ENCODE measurements at regions not wholly inside any gene's neighbourhood (a gene's known extent, or its start where the extent isn't known, plus 50 kb on each side); places are given as distances from the start of the nearest gene placed in this dataset.

DNA sequence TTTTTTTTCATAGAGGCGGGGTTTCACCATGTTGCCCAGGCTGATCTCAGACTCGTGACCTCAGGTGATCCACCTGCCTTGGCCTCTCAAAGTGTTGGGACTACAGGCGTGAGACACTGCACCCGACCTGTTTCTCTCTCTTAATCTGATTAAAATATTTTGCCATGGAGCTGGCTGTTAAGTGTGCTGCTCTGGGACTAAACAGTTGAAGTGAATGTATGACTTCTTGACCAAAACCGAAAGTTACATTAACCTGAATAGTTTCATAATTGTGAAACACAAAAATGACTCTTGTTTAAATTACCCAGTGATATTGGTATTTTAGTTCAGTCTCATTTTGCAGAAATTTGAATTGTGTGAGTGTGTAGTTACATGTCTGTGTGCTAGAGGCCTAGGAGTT, 2548.6 kb downstream of the PCDH7 start:
- TF ChIP-seq, protein P1, sequence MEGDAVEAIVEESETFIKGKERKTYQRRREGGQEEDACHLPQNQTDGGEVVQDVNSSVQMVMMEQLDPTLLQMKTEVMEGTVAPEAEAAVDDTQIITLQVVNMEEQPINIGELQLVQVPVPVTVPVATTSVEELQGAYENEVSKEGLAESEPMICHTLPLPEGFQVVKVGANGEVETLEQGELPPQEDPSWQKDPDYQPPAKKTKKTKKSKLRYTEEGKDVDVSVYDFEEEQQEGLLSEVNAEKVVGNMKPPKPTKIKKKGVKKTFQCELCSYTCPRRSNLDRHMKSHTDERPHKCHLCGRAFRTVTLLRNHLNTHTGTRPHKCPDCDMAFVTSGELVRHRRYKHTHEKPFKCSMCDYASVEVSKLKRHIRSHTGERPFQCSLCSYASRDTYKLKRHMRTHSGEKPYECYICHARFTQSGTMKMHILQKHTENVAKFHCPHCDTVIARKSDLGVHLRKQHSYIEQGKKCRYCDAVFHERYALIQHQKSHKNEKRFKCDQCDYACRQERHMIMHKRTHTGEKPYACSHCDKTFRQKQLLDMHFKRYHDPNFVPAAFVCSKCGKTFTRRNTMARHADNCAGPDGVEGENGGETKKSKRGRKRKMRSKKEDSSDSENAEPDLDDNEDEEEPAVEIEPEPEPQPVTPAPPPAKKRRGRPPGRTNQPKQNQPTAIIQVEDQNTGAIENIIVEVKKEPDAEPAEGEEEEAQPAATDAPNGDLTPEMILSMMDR (IDR thresholded peaks at IDR 0.05): no peak
- TF ChIP-seq POLR2AphosphoS5 (IDR thresholded peaks at IDR 0.05): no peak
